ENCODE measurements at regions not wholly inside any gene's neighbourhood (a gene's known extent, or its start where the extent isn't known, plus 50 kb on each side); places are given as distances from the start of the nearest gene placed in this dataset.

GRCh38 chr14:27945512-27945911 is 821.1 kb upstream of the FOXG1 start:
- ATAC-seq, result no peak
- no peak overlapping the region for H3K4me3 Mint-ChIP-seq
- peaks cover 10% of the 10 kb centered on the region for H3K9me3 Mint-ChIP-seq (ENCODE audit: low read depth)
- no peaks in the 10 kb centered on the region for H3K36me3 Mint-ChIP-seq
- H3K4me1 Mint-ChIP-seq, result no peaks in the 10 kb centered on the region
- no peaks in the 10 kb centered on the region for H3K27me3 Mint-ChIP-seq
- no peak for DNase-seq
- no peak overlapping the region for H3K27ac Mint-ChIP-seq
- CTCF ChIA-PET, result no interaction called here

DNA sequence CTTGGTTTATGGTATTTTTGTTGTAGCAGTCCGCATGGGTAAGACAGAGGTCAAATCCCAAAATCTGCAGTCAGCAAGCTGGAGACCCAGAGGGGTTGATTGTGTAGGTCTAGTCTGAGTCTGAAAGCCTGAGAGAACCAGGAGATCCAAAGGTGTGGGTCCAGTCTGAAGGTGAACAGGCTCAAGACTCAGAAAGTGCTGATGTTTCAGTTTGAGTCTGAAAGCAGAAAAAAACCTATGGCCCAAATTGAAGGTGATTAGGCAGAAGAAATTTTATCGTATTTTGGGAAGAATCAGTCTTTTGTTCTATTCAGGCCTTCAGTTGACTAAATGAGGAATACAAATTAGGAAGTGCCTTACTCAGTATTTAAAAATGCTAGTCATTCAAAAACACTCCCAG is 807.8 kb upstream of the FOXG1 start:
- Mint-ChIP-seq H3K27ac (no peak overlapping the region), H3K27me3 (no peaks in the 10 kb centered on the region), H3K36me3 (no peaks in the 10 kb centered on the region), H3K4me1 (no peaks in the 10 kb centered on the region), H3K4me3 (no peak overlapping the region), H3K9me3 (ENCODE audit: low read depth) (peaks cover 32% of the 10 kb centered on the region)
- CTCF ChIA-PET, result no interaction called here
- no peak for ATAC-seq
- no peak for DNase-seq

- DNase-seq (no peak), ATAC-seq (no peak)
- CTCF ChIA-PET, result no interaction called here
- H3K27me3 Mint-ChIP-seq, result no peaks in the 10 kb centered on the region
- H3K4me3 Mint-ChIP-seq, result no peak overlapping the region
- H3K4me1 Mint-ChIP-seq, result no peaks in the 10 kb centered on the region
- H3K9me3 Mint-ChIP-seq (ENCODE audit: low read depth), result peaks cover 15% of the 10 kb centered on the region
- H3K36me3 Mint-ChIP-seq, result no peaks in the 10 kb centered on the region
- H3K27ac Mint-ChIP-seq, result no peak overlapping the region
Observed at GRCh38 chr14:27995691-27996090, 770.9 kb upstream of the FOXG1 start.

- Mint-ChIP-seq H3K4me3 (no peak overlapping the region), H3K36me3 (no peaks in the 10 kb centered on the region), H3K9me3 (ENCODE audit: low read depth) (peaks cover 26% of the 10 kb centered on the region), H3K4me1 (no peaks in the 10 kb centered on the region), H3K27ac (no peak overlapping the region), H3K27me3 (no peaks in the 10 kb centered on the region)
- DNase-seq (no peak), ATAC-seq (no peak)
- CTCF ChIA-PET, result no interaction called here
Observed at GRCh38 chr14:28001002-28001401, 765.6 kb upstream of the FOXG1 start.

DNA sequence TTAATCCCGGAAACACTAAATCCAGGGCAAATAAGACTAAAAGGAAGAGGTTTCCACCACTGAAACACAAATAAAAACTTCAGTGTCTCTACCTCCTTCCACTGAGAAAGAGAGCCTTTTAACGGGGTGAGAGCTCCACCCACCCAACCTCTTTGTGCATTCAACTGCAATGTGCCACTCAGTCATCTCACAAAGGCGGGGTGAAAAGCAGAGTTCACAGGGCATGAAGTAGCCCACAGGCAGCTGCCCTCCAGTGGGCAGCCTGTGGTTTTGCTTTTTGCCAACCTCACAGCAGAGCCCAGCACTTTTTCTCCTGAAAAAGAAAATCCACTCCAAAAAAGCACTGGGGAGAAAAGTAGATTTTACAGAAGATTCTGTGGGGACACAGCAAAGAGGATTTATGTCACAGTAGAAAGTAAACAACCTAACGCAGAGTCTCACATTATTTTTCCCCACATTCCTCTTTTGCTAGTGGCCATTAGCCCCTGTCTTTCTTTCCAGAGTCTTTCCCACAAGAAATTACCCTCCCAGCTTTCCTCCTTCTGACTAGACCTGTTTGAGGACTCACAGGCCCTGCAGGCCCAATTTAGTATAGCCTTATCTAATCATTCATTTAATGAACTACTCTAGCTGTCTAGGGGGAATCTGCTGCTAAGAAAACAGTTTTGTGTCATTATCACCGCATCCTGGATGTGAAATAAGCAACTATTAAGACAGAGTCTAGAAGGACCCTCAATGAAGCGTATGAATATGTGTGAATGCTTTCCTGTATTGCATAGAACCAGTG is 753.8 kb upstream of the FOXG1 start:
- DNase-seq, result no peak
- no peak for ATAC-seq
- CTCF ChIA-PET, result interaction anchor here (0.6 kb wide), 1 partner anchor 622 kb away, joined by 3 read pairs; no protein-coding TSS in a partner anchor
- H3K9me3 Mint-ChIP-seq (ENCODE audit: low read depth), result peaks cover 19% of the 10 kb centered on the region
- no peaks in the 10 kb centered on the region for H3K4me1 Mint-ChIP-seq
- no peak overlapping the region for H3K27ac Mint-ChIP-seq
- H3K4me3 Mint-ChIP-seq, result no peak overlapping the region
- H3K27me3 Mint-ChIP-seq, result no peaks in the 10 kb centered on the region
- H3K36me3 Mint-ChIP-seq, result no peaks in the 10 kb centered on the region

GRCh38 chr14:28020112-28020511 is 746.5 kb upstream of the FOXG1 start:
- ATAC-seq, result no peak
- CTCF ChIA-PET, result no interaction called here
- Mint-ChIP-seq H3K4me1 (no peaks in the 10 kb centered on the region), H3K4me3 (no peak overlapping the region), H3K27me3 (no peaks in the 10 kb centered on the region), H3K36me3 (no peaks in the 10 kb centered on the region), H3K27ac (no peak overlapping the region), H3K9me3 (ENCODE audit: low read depth) (peaks cover 22% of the 10 kb centered on the region)
- no peak for DNase-seq

DNA sequence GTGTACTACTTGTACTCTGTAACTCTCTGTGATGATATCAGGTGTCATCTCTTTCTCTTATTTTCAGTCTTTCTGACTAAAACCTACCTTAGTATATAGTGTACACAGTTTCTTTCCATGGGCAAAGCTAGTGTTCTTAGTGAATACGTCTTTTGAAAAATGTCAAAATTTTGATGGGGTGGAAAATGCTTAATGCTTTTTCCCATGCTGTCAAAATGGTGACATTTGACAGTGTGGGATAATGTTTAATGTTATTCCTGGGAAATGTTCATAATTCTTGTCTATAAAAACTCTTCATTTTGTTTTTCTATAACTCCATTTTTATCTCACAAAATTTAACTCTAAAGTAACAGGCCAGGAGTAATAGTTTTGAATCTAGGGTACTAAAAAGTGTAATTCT is 742.7 kb upstream of the FOXG1 start:
- Mint-ChIP-seq H3K4me1 (no peaks in the 10 kb centered on the region), H3K4me3 (no peak overlapping the region), H3K36me3 (no peaks in the 10 kb centered on the region), H3K27ac (no peak overlapping the region), H3K27me3 (no peaks in the 10 kb centered on the region), H3K9me3 (ENCODE audit: low read depth) (peaks cover 23% of the 10 kb centered on the region)
- CTCF ChIA-PET, result no interaction called here
- no peak for DNase-seq
- ATAC-seq, result no peak

- CTCF ChIA-PET, result no interaction called here
- Mint-ChIP-seq H3K4me1 (no peaks in the 10 kb centered on the region), H3K9me3 (ENCODE audit: low read depth) (peaks cover 17% of the 10 kb centered on the region), H3K27ac (no peak overlapping the region), H3K27me3 (no peaks in the 10 kb centered on the region), H3K4me3 (no peak overlapping the region), H3K36me3 (no peaks in the 10 kb centered on the region)
- DNase-seq (no peak), ATAC-seq (no peak)
Observed at GRCh38 chr14:28052251-28052650, 714.3 kb upstream of the FOXG1 start.

- CTCF ChIA-PET, result no interaction called here
- H3K36me3 Mint-ChIP-seq, result no peaks in the 10 kb centered on the region
- H3K27me3 Mint-ChIP-seq, result no peaks in the 10 kb centered on the region
- DNase-seq (no peak), ATAC-seq (no peak)
- H3K9me3 Mint-ChIP-seq (ENCODE audit: low read depth), result peaks cover 15% of the 10 kb centered on the region
- H3K4me1 Mint-ChIP-seq, result no peaks in the 10 kb centered on the region
- H3K27ac Mint-ChIP-seq, result no peak overlapping the region
- no peak overlapping the region for H3K4me3 Mint-ChIP-seq
Observed at GRCh38 chr14:28055008-28055407, 711.6 kb upstream of the FOXG1 start.

DNA sequence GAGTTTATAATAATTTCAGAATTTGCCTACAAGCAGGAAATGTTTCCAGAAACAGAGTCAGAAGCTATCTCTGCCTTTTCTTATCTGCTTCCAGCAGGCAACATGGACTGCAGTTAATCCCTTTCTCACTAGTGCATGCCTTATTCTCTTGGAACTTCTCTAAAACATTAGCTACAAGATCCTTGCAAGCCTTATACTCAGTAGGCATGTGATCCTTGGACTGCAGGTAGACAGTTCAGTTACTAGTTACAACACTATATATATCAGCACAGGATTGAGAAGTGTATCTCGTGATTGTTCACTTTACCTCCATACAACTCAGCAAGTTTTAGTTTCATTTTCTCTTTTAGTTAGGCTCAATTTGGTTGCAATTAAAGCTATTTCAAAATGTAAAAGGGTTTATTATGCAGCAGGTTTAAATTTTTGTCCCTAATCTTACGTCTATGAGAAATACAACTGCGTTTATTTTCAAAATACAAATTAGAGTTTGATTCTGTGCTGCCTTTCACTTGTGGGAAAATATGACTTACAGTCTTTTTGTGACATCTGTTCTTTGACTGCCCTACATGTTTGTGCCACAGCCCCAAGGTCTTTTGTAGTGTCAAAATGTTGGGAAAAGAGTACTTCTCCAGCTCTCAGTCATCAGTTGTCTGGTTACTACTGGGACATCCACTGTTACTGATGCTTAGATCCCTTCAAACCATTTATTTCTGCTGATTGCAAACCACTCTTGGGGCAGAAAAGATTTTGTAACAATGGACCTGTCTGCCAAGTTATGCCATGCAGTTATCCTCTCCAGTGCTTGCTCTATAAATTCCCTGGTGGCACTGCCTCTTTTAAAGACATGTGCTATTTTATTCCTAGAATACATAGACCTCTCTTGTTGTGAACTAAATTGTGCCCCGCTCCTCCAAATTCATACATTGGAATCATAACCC is 709.0 kb upstream of the FOXG1 start:
- H3K36me3 Mint-ChIP-seq, result no peaks in the 10 kb centered on the region
- CTCF ChIA-PET, result no interaction called here
- peak overlapping the region; percentile 24 for H3K4me3 Mint-ChIP-seq
- no peaks in the 10 kb centered on the region for H3K4me1 Mint-ChIP-seq
- DNase-seq (no peak), ATAC-seq (no peak)
- H3K27ac Mint-ChIP-seq, result no peak overlapping the region
- peaks cover 14% of the 10 kb centered on the region for H3K9me3 Mint-ChIP-seq (ENCODE audit: low read depth)
- no peaks in the 10 kb centered on the region for H3K27me3 Mint-ChIP-seq

DNA sequence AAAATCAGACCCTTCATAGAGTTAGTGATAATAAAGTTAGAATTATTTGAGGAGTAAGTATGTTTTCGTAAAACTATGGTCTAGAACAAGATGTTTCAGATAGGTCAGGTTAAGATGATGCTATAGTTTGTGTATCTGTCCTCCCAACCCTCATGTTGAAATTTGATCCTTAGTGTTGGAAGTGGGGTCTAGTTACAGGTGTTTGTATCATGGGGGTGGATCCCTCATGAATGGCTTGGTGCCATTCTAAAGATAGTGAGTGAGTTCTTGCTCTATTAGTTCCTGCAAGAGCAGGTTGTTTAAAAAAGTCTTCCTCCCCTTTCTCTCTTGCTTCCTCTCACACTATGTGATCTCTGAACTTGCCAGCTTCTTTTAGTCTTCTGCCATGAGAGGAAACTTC is 707.3 kb upstream of the FOXG1 start:
- ATAC-seq (no peak), DNase-seq (no peak)
- Mint-ChIP-seq H3K36me3 (no peaks in the 10 kb centered on the region), H3K27ac (no peak overlapping the region), H3K4me1 (no peaks in the 10 kb centered on the region), H3K9me3 (ENCODE audit: low read depth) (peaks cover 13% of the 10 kb centered on the region), H3K27me3 (no peaks in the 10 kb centered on the region), H3K4me3 (no peak overlapping the region)
- CTCF ChIA-PET, result no interaction called here

GRCh38 chr14:28061006-28061405 is 705.6 kb upstream of the FOXG1 start:
- DNase-seq (no peak), ATAC-seq (no peak)
- Mint-ChIP-seq H3K27ac (no peak overlapping the region), H3K4me3 (no peak overlapping the region), H3K9me3 (ENCODE audit: low read depth) (peaks cover 11% of the 10 kb centered on the region), H3K27me3 (no peaks in the 10 kb centered on the region), H3K4me1 (no peaks in the 10 kb centered on the region), H3K36me3 (no peaks in the 10 kb centered on the region)
- CTCF ChIA-PET, result no interaction called here

GRCh38 chr14:28077021-28077420 is 689.6 kb upstream of the FOXG1 start:
- H3K9me3 Mint-ChIP-seq (ENCODE audit: low read depth), result peaks cover 20% of the 10 kb centered on the region
- H3K4me3 Mint-ChIP-seq, result no peak overlapping the region
- H3K36me3 Mint-ChIP-seq, result no peaks in the 10 kb centered on the region
- no peak for DNase-seq
- no peak for ATAC-seq
- no peak overlapping the region for H3K27ac Mint-ChIP-seq
- no peaks in the 10 kb centered on the region for H3K4me1 Mint-ChIP-seq
- no peaks in the 10 kb centered on the region for H3K27me3 Mint-ChIP-seq
- CTCF ChIA-PET, result no interaction called here

DNA sequence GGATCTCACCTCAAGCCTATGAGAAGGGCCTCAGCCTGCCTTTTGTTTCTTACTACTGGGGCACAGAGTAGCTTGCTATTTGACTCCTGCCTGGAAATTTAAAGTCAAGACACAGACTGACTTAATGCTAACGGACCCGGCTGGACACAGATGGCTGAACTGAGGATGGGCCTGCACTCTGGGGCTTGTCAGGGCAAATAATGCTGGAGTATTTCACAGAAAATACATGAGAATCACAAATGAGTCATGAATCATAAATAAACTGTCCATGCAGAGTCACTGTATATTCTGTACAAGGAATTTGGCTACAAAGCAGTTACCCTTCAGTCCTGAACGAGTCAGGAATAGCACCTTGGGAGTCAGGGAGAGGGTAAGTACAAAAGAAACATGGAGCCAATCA is 683.2 kb upstream of the FOXG1 start:
- no peaks in the 10 kb centered on the region for H3K4me1 Mint-ChIP-seq
- no peaks in the 10 kb centered on the region for H3K36me3 Mint-ChIP-seq
- no peak overlapping the region for H3K4me3 Mint-ChIP-seq
- H3K27me3 Mint-ChIP-seq, result no peaks in the 10 kb centered on the region
- DNase-seq, result no peak
- no peak for ATAC-seq
- no peak overlapping the region for H3K27ac Mint-ChIP-seq
- CTCF ChIA-PET, result no interaction called here
- peaks cover 6% of the 10 kb centered on the region for H3K9me3 Mint-ChIP-seq (ENCODE audit: low read depth)
